ENCODE measurements at regions not wholly inside any gene's neighbourhood (a gene's known extent, or its start where the extent isn't known, plus 50 kb on each side); places are given as distances from the start of the nearest gene placed in this dataset.

- Histone ChIP-seq H3K9me2 (replicated peaks; ENCODE audit: insufficient read depth, low read length) (no peaks in the 10 kb centered on the region), H3K4me3 (ENCODE audit: low read length) (no peak overlapping the region), H2AFZ (ENCODE audit: low read length) (no peak overlapping the region), H3K9ac (ENCODE audit: low read length) (no peak overlapping the region), H3K4me1 (ENCODE audit: low read length) (no peaks in the 10 kb centered on the region), H3K36me3 (replicated peaks; ENCODE audit: insufficient read depth, low read length) (no peaks in the 10 kb centered on the region), H3K9me3 (replicated peaks; ENCODE audit: insufficient read depth, low read length) (no peaks in the 10 kb centered on the region), H3K4me2 (ENCODE audit: low read depth, low read length) (no peak overlapping the region), H3F3A (ENCODE audit: insufficient read depth, low read length) (no peaks in the 10 kb centered on the region), H4K20me1 (ENCODE audit: insufficient read depth, low read length) (no peaks in the 10 kb centered on the region), H3K27me3 (replicated peaks; ENCODE audit: insufficient read depth, low read length) (no peaks in the 10 kb centered on the region), H3K79me2 (ENCODE audit: low read length) (no peaks in the 10 kb centered on the region), H3K27ac (ENCODE audit: low read length) (no peak overlapping the region)
- no peak for DNase-seq
- TF ChIP-seq, protein P1, sequence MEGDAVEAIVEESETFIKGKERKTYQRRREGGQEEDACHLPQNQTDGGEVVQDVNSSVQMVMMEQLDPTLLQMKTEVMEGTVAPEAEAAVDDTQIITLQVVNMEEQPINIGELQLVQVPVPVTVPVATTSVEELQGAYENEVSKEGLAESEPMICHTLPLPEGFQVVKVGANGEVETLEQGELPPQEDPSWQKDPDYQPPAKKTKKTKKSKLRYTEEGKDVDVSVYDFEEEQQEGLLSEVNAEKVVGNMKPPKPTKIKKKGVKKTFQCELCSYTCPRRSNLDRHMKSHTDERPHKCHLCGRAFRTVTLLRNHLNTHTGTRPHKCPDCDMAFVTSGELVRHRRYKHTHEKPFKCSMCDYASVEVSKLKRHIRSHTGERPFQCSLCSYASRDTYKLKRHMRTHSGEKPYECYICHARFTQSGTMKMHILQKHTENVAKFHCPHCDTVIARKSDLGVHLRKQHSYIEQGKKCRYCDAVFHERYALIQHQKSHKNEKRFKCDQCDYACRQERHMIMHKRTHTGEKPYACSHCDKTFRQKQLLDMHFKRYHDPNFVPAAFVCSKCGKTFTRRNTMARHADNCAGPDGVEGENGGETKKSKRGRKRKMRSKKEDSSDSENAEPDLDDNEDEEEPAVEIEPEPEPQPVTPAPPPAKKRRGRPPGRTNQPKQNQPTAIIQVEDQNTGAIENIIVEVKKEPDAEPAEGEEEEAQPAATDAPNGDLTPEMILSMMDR (IDR thresholded peaks at IDR 0.05; ENCODE audit: low read length) = no peak
- TF ChIP-seq EZH2phosphoT487 (IDR thresholded peaks at IDR 0.05; ENCODE audit: low read length) (no peak), EZH2 (optimal IDR thresholded peaks at IDR 0.05; ENCODE audit: low read depth, low read length) (no peak)
These were observed 636.1 kb upstream of the SLC8A1 start for GRCh38 chr2:41087946-41088345.

- H3K9me3 ChIP-seq (replicated peaks; ENCODE audit: insufficient read depth, low read length) = no peaks in the 10 kb centered on the region
- H3K9ac ChIP-seq (ENCODE audit: low read length) = no peak overlapping the region
- H3K27me3 ChIP-seq (replicated peaks; ENCODE audit: insufficient read depth, low read length) = no peaks in the 10 kb centered on the region
- no peaks in the 10 kb centered on the region for H3F3A ChIP-seq (ENCODE audit: insufficient read depth, low read length)
- H3K4me3 ChIP-seq (ENCODE audit: low read length) = no peak overlapping the region
- H3K4me1 ChIP-seq (ENCODE audit: low read length) = no peaks in the 10 kb centered on the region
- H3K36me3 ChIP-seq (replicated peaks; ENCODE audit: insufficient read depth, low read length) = no peaks in the 10 kb centered on the region
- no peak overlapping the region for H3K4me2 ChIP-seq (ENCODE audit: low read depth, low read length)
- H3K79me2 ChIP-seq (ENCODE audit: low read length) = no peaks in the 10 kb centered on the region
- H3K27ac ChIP-seq (ENCODE audit: low read length) = no peak overlapping the region
- H4K20me1 ChIP-seq (ENCODE audit: insufficient read depth, low read length) = no peaks in the 10 kb centered on the region
- no peak overlapping the region for H2AFZ ChIP-seq (ENCODE audit: low read length)
- no peak for DNase-seq
- H3K9me2 ChIP-seq (replicated peaks; ENCODE audit: insufficient read depth, low read length) = no peaks in the 10 kb centered on the region
- TF ChIP-seq EZH2phosphoT487 (IDR thresholded peaks at IDR 0.05; ENCODE audit: low read length) (no peak), EZH2 (optimal IDR thresholded peaks at IDR 0.05; ENCODE audit: low read depth, low read length) (no peak)
- TF ChIP-seq, protein P1 (IDR thresholded peaks at IDR 0.05; ENCODE audit: low read length) = no peak
These were observed 649.4 kb upstream of the SLC8A1 start for GRCh38 chr2:41101281-41101680.

- H3K36me3 ChIP-seq (replicated peaks; ENCODE audit: insufficient read depth, low read length) = no peaks in the 10 kb centered on the region
- no peaks in the 10 kb centered on the region for H3K4me1 ChIP-seq (ENCODE audit: low read length)
- no peak overlapping the region for H3K4me3 ChIP-seq (ENCODE audit: low read length)
- H3K4me2 ChIP-seq (ENCODE audit: low read depth, low read length) = no peak overlapping the region
- no peak overlapping the region for H2AFZ ChIP-seq (ENCODE audit: low read length)
- no peaks in the 10 kb centered on the region for H3K9me2 ChIP-seq (replicated peaks; ENCODE audit: insufficient read depth, low read length)
- no peaks in the 10 kb centered on the region for H3K27me3 ChIP-seq (replicated peaks; ENCODE audit: insufficient read depth, low read length)
- no peaks in the 10 kb centered on the region for H3K79me2 ChIP-seq (ENCODE audit: low read length)
- no peaks in the 10 kb centered on the region for H3F3A ChIP-seq (ENCODE audit: insufficient read depth, low read length)
- no peak for DNase-seq
- TF ChIP-seq EZH2phosphoT487 (IDR thresholded peaks at IDR 0.05; ENCODE audit: low read length) (no peak), EZH2 (optimal IDR thresholded peaks at IDR 0.05; ENCODE audit: low read depth, low read length) (no peak)
- TF ChIP-seq, protein P1 (IDR thresholded peaks at IDR 0.05; ENCODE audit: low read length) = no peak
- H3K9me3 ChIP-seq (replicated peaks; ENCODE audit: insufficient read depth, low read length) = no peaks in the 10 kb centered on the region
- H4K20me1 ChIP-seq (ENCODE audit: insufficient read depth, low read length) = no peaks in the 10 kb centered on the region
- H3K9ac ChIP-seq (ENCODE audit: low read length) = no peak overlapping the region
- no peak overlapping the region for H3K27ac ChIP-seq (ENCODE audit: low read length)
These were observed 657.9 kb upstream of the SLC8A1 start for GRCh38 chr2:41109744-41110143.

Data from MM.1S (cell line).